GM21367 (cell line): ENCODE measurements at regions not wholly inside any gene's neighbourhood (a gene's known extent, or its start where the extent isn't known, plus 50 kb on each side); places are given as distances from the start of the nearest gene placed in this dataset.
"Not testable (repeated sequence)": the region's sequence is repeated elsewhere in the genome, so short reads cannot be mapped to it uniquely, and the experiment has no call there.

Source experiments
- ATAC-seq: cut with Tn5 transposase; IDR thresholded peaks from one replicate; pipeline ENCODE4 v1.9.1; 2021; ENCODE audit not compliant: unreplicated experiment

GRCh38 chr1:189656628-189657530 is 820.8 kb downstream of the BRINP3 start:
- ATAC-seq, result no peak

GRCh38 chr1:189657715-189658114 is 819.9 kb downstream of the BRINP3 start:
- ATAC-seq, result no peak

DNA sequence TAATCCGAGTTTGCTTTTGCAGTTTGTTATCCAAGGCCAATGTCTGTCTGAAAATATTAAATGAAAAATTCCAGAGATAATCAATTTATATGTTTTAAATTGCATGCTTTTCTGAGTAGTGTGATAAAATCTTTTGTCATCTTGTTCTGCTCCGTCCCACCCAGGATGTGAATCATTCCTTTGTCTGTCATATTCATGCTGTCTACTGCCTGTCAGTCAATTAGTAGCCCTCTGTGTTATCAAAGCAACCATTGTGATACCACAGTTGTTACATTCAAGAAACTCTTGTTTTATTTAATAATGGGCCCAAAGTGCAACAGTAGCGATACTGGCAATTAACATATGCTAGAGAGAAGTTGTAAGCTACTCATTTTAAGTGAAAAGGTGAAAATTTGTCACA is 819.3 kb downstream of the BRINP3 start:
- no peak for ATAC-seq

GRCh38 chr1:189659731-189660130 is 817.9 kb downstream of the BRINP3 start:
- no peak for ATAC-seq

DNA sequence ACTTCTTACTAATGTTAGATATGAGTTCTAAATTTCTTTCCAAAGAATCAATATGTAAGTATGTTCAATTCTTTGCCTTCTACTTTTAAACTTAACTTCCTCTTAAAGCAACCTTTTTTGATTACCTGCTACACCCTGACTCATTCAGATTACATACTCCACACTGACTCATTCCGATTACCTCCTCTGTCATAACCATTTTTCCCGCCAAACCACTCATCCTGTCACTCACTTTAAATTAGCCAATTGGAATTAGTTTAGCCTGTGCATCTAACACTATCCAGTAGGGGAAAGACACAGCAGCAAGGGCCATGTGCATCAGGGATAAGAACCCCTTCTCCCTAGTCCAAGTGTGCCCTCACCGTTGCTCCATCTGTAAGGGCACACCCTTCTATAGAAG is 815.5 kb downstream of the BRINP3 start:
- ATAC-seq, result no peak

- no peak for ATAC-seq
Measured at GRCh38 chr1:189669846-189670245, 807.8 kb downstream of the BRINP3 start.

GRCh38 chr1:189673217-189673616 is 804.4 kb downstream of the BRINP3 start:
- no peak for ATAC-seq

GRCh38 chr1:189675712-189676244 is 801.9 kb downstream of the BRINP3 start:
- ATAC-seq, result no peak

- ATAC-seq, result no peak
Measured at GRCh38 chr1:189678779-189679178, 798.9 kb downstream of the BRINP3 start.

DNA sequence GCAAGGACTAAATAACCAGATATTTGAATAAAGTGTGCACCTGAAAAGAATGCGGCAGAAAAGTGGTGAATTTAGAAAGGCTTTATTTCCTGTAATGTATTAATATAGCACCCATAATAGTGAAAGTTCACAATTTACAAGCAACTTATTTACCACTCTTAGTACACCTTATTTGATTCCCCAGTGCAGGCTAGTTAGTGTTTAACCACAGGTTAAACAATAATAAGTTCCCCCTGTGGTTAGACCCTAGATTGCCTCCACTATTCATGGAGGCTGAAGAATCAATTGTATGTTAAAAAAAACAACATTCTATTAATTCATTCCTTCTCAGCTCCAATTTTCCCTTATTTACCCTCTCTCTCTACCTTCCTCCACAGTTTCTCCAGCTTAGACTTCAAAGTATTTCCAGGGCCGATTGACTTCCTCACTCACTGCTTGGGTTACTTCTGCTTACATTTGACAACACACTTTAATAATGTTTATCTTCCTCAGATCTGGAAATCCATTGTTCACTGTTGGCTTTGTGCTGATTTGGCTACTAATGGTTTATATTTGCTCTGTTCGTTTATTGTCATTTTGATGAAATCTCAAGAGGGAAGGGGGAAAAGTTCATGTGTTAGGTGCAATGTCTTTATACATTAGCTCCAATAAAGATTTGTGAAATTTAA is 796.3 kb downstream of the BRINP3 start:
- no peak for ATAC-seq

- ATAC-seq, result no peak
Measured at GRCh38 chr1:189682591-189682990, 795.1 kb downstream of the BRINP3 start.

DNA sequence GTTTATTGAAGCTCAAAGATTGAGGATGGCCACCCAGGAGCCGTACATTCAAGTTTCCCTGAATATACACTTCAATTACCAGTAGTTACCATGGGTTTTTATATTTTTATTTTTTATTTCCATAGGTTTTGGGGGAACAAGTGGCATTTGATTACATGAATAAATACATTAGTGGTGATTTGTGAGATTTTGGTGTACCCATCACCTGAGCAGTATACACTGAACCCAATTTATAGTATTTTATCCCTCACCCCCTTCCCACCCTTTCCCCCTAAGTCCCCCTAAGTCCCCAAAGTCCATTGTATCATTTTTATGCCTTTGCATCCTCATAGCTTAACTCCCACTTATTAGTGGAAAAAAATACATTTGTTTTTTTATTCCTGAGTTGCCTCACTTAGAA is 791.4 kb downstream of the BRINP3 start:
- no peak for ATAC-seq

DNA sequence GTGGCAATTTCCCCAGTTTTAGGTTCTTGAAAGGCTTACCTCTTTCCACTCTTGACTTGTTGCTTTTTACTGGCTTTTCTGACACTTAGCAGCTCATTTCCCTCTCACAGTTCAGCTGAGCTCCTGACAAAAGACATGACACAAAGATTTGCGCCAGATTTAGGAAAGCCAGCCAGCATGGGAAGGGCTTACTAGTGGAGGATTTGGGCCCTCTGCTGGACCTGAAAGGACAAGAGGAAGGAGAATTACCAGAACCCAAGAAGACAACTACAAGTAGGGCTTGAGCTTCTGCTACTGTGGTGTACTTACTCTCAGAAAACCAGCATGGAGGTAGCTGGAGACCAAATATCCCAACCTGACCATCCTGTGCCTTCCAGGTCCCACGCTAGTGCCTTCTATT is 784.5 kb downstream of the BRINP3 start:
- ATAC-seq, result no peak

GRCh38 chr1:189696297-189696696 is 781.4 kb downstream of the BRINP3 start:
- ATAC-seq, result no peak

DNA sequence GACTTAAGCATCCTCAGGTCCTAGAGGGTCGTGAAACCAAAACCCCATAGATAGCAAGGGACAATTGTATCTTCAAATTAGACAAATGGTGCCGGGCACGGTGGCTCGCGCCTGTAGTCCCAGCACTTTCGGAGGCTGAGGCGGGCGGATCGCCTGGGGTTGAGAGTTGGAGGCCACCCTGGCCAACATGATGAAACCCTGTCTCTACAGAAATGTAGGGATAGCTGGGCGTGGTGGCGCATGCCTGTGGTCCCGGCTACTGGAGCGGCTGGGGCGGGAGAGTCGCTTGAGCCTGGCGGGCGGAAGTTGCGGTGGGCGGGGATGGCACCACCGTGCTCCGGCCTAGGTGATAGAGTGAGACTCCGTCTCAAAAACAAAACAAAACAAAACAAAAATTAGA is 780.6 kb downstream of the BRINP3 start:
- no peak for ATAC-seq

- no peak for ATAC-seq
Measured at GRCh38 chr1:189701606-189702005, 776.1 kb downstream of the BRINP3 start.

GRCh38 chr1:189706594-189706993 is 771.1 kb downstream of the BRINP3 start:
- no peak for ATAC-seq

DNA sequence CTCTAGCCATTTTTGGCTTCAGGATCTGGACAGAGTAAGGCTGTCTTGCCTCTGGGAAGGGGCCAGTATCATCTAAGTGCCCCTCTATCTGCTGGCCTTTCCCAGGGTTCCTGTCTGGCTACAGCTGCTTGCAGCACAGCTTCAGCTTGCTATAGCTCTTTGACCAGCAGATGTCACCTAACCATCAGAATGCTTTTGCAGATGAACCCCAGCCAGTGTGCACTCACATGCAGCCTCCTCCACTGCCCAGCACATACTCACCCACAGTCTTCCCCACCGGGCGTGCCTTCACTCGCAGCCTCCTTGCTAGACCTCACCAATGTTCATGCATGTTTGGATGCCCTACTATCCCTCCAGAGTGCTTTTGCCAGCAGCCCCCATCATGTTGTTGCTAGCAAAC is 769.0 kb downstream of the BRINP3 start:
- no peak for ATAC-seq

GRCh38 chr1:189718147-189718795 is 759.4 kb downstream of the BRINP3 start:
- not testable (repeated sequence) for ATAC-seq

DNA sequence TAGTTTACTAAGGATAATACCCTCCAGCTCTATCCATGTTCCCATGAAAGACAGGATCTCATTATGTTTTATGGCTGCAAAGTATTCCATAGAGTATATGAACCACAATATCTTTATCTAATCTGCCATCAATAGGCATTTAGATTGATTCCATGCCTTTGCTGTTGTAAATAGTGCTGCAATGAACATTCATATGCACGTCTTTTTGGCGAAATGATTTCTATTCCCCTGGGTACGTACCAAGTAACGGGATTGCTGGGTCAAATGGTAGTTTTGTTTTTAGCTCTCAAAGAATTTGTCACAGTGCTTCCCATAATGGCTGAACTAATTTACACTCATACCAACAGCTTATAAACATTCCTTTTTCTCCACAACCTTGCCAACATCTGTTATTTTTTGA is 750.9 kb downstream of the BRINP3 start:
- ATAC-seq, result no peak

GRCh38 chr1:189751311-189751710 is 726.4 kb downstream of the BRINP3 start:
- no peak for ATAC-seq
